ENCODE measurements at regions not wholly inside any gene's neighbourhood (a gene's known extent, or its start where the extent isn't known, plus 50 kb on each side); places are given as distances from the start of the nearest gene placed in this dataset.

DNA sequence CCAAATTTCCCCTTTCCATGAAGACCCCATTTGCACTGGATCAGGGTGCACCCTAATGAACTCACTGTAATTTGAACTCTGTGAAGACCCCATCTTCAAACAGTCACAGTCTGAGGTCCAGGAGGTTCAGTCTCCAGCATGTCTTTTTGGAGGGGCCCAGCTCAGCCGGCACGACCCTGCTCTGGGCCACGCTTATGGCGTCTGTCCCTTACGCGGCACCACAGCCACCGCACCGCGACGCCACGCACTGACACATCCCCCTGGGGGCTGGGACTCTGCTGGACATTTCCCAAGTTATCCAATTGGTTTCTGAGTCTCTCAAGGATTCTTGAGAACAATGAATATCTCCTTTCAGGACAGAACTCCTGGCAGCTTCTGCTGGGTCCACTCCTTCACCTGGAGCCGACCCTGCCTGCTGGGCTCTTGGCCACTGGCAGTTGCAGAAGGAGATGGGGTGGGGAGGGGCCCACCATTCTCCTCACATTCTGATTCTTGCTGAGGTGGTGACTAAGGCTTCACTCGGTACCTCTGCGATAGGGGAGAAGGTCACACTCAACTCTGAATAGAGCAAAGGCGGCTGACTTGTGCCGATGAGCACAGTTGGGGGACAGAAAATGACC, 124.0 kb downstream of the RTP5 start:
- no peak for TF ChIP-seq CTCF (conservative IDR thresholded peaks at IDR 0.05)
- TF ChIP-seq ZFX (IDR thresholded peaks at IDR 0.05) = no peak
- H3K27ac ChIP-seq = no peak overlapping the region

DNA sequence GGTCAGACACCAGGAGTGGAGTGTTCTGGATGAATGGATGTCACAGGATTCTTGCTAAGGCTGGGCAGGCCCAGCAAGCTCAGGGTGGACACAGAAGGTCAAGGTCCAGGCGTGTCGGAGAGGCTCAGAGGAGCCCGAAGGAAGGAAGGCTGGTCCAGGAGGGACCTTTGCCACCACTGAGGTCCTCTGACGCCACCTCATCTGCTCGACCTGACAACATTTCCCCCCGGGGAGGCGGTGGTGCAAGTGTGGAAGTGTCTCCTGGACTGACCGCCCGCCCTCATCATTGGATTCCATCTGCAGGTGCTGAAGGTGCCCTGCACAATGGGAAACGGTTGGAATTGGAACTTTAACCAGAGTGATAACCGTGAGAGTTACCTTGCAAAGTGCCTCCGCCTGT, 124.6 kb downstream of the RTP5 start:
- TF ChIP-seq ZFX (IDR thresholded peaks at IDR 0.05) = no peak
- no peak overlapping the region for H3K27ac ChIP-seq

DNA sequence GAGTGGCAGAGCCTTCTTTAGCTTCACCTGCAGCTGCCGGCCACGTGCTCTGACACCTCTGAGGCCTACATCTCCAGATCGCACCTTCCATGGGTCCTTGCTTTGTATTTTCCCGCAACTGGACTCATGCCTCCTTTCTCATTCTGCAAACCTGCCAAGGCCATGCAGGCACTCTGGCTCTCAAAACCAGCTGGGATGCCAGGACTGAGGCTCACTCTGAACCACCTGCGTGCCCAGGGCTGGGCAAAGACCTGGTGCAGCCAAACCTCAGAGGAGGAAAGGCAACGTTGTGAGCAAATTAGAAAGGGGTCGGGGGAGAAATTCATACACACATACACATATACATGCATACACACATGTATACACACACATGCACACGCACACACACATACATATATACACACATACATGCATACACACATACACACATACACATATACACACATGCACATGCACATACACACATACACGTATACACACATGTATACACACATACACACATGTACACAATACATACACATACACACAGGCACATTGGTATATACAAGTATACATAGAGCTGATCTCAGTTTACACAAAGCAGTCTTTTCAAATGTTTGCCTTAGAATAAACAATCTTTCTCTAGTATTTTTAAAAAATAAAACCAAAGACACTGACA, 125.2 kb downstream of the RTP5 start:
- no peak overlapping the region for H3K27ac ChIP-seq
- TF ChIP-seq CTCF (conservative IDR thresholded peaks at IDR 0.05) (no peak), ZFX (IDR thresholded peaks at IDR 0.05) (no peak)

GRCh38 chr2:241996100-241996499, 126.6 kb downstream of the RTP5 start:
- H3K27ac ChIP-seq = no peak overlapping the region
- TF ChIP-seq CTCF (conservative IDR thresholded peaks at IDR 0.05) = no peak
- no peak for TF ChIP-seq ZFX (IDR thresholded peaks at IDR 0.05)

GRCh38 chr2:241997017-241997416, 127.5 kb downstream of the RTP5 start:
- TF ChIP-seq ZFX (IDR thresholded peaks at IDR 0.05) (no peak), CTCF (conservative IDR thresholded peaks at IDR 0.05) (no peak)
- H3K27ac ChIP-seq = no peak overlapping the region

DNA sequence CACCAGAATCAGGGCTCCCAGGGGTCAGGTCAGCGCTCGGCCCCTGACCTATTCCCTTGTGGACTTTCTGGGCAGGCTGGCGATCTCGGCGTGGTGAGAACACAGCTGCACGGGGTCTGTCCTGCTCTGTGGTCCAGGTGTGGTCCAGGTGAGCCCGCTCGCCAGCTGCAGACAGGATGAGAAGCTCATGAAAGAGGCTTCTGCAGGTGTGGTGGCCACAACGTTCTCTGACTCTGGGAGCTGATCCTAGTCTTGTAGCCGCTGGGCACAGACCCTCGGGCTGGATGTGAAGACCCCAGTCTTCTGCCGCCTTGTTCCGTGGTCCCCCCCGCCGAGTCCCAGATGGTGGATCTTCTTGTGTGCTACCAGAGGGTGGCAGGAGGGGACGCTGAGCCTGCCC, 129.7 kb downstream of the RTP5 start:
- no peak for TF ChIP-seq ZFX (IDR thresholded peaks at IDR 0.05)
- TF ChIP-seq CTCF (conservative IDR thresholded peaks at IDR 0.05) = no peak
- H3K27ac ChIP-seq = no peak overlapping the region

GRCh38 chr2:242001853-242002252, 132.3 kb downstream of the RTP5 start:
- no peak overlapping the region for H3K27ac ChIP-seq
- no peak for TF ChIP-seq CTCF (conservative IDR thresholded peaks at IDR 0.05)
- no peak for TF ChIP-seq ZFX (IDR thresholded peaks at IDR 0.05)

- TF ChIP-seq CTCF (conservative IDR thresholded peaks at IDR 0.05) (no peak), ZFX (IDR thresholded peaks at IDR 0.05) (no peak)
- H3K27ac ChIP-seq = no peak overlapping the region
These were observed 133.4 kb downstream of the RTP5 start for GRCh38 chr2:242002944-242003343.
